Caco-2 (cell line): ENCODE measurements at regions not wholly inside any gene's neighbourhood (a gene's known extent, or its start where the extent isn't known, plus 50 kb on each side); places are given as distances from the start of the nearest gene placed in this dataset.
A peak's percentile ranks its signal among the peaks of the same experiment; 100 is the strongest.

Experiments
- BruUV-seq: library from RNA; stranded (reverse); fragments of 400-500 nt; replicated peaks from 2 replicates; lab custom pipeline; 2021; lab: Mats Ljungman, UMichigan
- CTCF ChIA-PET: fragments of 300-600 bp; sonication (Branson Sonifier 250); formaldehyde crosslinking; loops from one replicate; lab custom pipeline; 2022; ENCODE audit warnings: antibody characterized with exemption; lab: Charles Lee
- POLR2A ChIA-PET: fragments of 300-600 bp; sonication (Branson Sonifier 250); formaldehyde crosslinking; loops from one replicate; lab custom pipeline; 2022; ENCODE audit warnings: antibody characterized with exemption; lab: Charles Lee
- DNase-seq, 2 experiments: peaks; one replicate each; pipeline versions ENCODE4 v3.0.0 to v3.0.0-alpha.2; 2020 to 2022
- H3K27me3 ChIP-seq: replicated peaks from 2 replicates; pipeline ENCODE4 v1.6.0; 2011; ENCODE audit warnings: low read length; ENCODE audit not compliant: control insufficient read depth, insufficient read depth
- H3K36me3 ChIP-seq: 2 replicates; pipeline ENCODE4 v1.5.1; 2011; ENCODE audit warnings: low read length; ENCODE audit not compliant: control insufficient read depth, insufficient read depth
- H3K4me1 ChIP-seq: fragments of 250-450 bp; sonication (Bioruptor Pico); 2 replicates; pipeline ENCODE4 v1.5.1; 2020; ENCODE audit warnings: mild to moderate bottlenecking
- H3K4me3 ChIP-seq: 2 replicates; pipeline ENCODE4 v1.5.1; 2011; ENCODE audit warnings: low read depth, mild to moderate bottlenecking, control low read depth, low read length
- H3K9me3 ChIP-seq: fragments of 250-450 bp; sonication (Bioruptor Pico); 2 replicates; pipeline ENCODE4 v1.5.1; 2020; ENCODE audit warnings: mild to moderate bottlenecking, moderate library complexity
- H3K27ac Mint-ChIP-seq: one replicate; pipeline ENCODE4 v1.8.0; 2022; ENCODE audit warnings: mixed read lengths; ENCODE audit not compliant: unreplicated experiment
- H3K27me3 Mint-ChIP-seq: one replicate; pipeline ENCODE4 v1.8.0; 2022; ENCODE audit warnings: mixed read lengths; ENCODE audit not compliant: insufficient read depth, unreplicated experiment
- H3K36me3 Mint-ChIP-seq: one replicate; pipeline ENCODE4 v1.8.0; 2022; ENCODE audit warnings: mild to moderate bottlenecking, mixed read lengths; ENCODE audit not compliant: insufficient read depth, unreplicated experiment
- H3K4me1 Mint-ChIP-seq: one replicate; pipeline ENCODE4 v1.8.0; 2022; ENCODE audit warnings: low read depth, mixed read lengths; ENCODE audit not compliant: unreplicated experiment
- H3K4me3 Mint-ChIP-seq: one replicate; pipeline ENCODE4 v1.8.0; 2022; ENCODE audit warnings: mild to moderate bottlenecking, moderate library complexity, mixed read lengths; ENCODE audit not compliant: unreplicated experiment
- H3K9me3 Mint-ChIP-seq: one replicate; pipeline ENCODE4 v1.8.0; 2022; ENCODE audit warnings: mixed read lengths; ENCODE audit not compliant: unreplicated experiment
- intact Hi-C: fragments of 100-400 bp; cut with micrococcal nuclease; formaldehyde crosslinking; loops from one replicate; pipeline ENCODE4 v1.10.0; 2022; ENCODE audit not compliant: unreplicated experiment
- TF ChIP-seq, protein P1 (sequence below), 2 experiments: fragments of 200-600 bp in 1 of 2; IDR thresholded peaks; 1 replicate in 1 of 2; 2 replicates in 1 of 2; pipeline versions ENCODE4 v1.5.1 to v1.8.0; 2011 to 2022; ENCODE audit warnings: antibody characterized with exemption in 1 of 2, control low read depth in 1 of 2, inconsistent platforms in 1 of 2, low read depth in 1 of 2, low read length in 1 of 2, mild to moderate bottlenecking in 1 of 2, moderate library complexity in 1 of 2; ENCODE audit not compliant: insufficient read depth in 1 of 2, severe bottlenecking in 1 of 2, unreplicated experiment in 1 of 2

DNA sequence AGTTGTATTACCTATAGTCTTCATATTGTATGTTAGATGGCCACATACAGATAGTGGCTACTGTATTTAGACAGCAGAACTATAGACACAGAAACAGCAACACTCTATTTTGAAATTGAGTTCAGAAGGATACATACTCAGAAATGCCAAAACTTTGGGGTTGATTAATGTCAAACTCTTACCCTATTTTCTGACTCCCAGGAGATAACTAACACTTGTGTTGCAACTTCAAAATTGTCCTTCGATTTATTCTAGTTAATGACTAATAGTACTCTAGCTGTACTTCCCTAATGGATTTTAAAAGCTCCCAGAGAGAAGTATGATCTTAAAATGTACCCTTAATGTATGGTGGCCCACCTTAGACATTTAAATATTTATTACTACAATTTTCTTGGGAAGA, 229.9 kb upstream of the UGT8 start:
- Mint-ChIP-seq H3K27me3 (no peaks in the 10 kb centered on the region), H3K4me3 (no peak overlapping the region), H3K36me3 (no peaks in the 10 kb centered on the region), H3K4me1 (no peaks in the 10 kb centered on the region), H3K9me3 (no peaks in the 10 kb centered on the region), H3K27ac (no peak overlapping the region)
- ChIA-PET POLR2A (no interaction called here), CTCF (no interaction called here)
- TF ChIP-seq, protein P1, sequence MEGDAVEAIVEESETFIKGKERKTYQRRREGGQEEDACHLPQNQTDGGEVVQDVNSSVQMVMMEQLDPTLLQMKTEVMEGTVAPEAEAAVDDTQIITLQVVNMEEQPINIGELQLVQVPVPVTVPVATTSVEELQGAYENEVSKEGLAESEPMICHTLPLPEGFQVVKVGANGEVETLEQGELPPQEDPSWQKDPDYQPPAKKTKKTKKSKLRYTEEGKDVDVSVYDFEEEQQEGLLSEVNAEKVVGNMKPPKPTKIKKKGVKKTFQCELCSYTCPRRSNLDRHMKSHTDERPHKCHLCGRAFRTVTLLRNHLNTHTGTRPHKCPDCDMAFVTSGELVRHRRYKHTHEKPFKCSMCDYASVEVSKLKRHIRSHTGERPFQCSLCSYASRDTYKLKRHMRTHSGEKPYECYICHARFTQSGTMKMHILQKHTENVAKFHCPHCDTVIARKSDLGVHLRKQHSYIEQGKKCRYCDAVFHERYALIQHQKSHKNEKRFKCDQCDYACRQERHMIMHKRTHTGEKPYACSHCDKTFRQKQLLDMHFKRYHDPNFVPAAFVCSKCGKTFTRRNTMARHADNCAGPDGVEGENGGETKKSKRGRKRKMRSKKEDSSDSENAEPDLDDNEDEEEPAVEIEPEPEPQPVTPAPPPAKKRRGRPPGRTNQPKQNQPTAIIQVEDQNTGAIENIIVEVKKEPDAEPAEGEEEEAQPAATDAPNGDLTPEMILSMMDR (IDR thresholded peaks at IDR 0.05; ENCODE audit: insufficient read depth in 1 of 2, low read depth in 1 of 2, low read length in 1 of 2, severe bottlenecking in 1 of 2, unreplicated experiment in 1 of 2): no peak
- no peak overlapping the region for H3K4me3 ChIP-seq
- DNase-seq: no peak
- H3K27me3 ChIP-seq: no peaks in the 10 kb centered on the region
- intact Hi-C loops: no loop called here
- H3K4me1 ChIP-seq: peaks cover 4% of the 10 kb centered on the region; the same call in 1 of the 2 replicates
- BruUV-seq: no TSS peak
- no peaks in the 10 kb centered on the region for H3K9me3 ChIP-seq
- H3K36me3 ChIP-seq: no peaks in the 10 kb centered on the region

DNA sequence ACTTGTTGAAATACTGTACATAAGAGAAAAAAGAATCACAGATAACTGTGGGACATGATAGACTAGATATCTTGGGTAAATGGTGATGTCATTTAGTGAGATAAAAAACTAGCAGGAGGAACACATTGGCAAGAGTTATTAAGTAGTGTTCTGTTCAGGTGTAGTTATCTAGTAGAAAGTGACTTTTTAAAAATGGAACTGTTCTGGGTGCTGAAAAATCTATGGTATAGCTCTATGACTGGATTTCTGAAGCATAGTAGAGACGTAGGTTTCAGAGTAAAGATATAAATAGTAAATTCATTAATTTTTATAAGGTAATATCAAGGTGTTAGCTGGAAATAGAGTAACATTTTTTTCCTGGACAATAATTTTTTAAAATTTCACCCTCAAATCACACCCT, 225.1 kb upstream of the UGT8 start:
- H3K36me3 ChIP-seq: no peaks in the 10 kb centered on the region
- no peaks in the 10 kb centered on the region for H3K9me3 ChIP-seq
- Mint-ChIP-seq H3K27me3 (no peaks in the 10 kb centered on the region), H3K9me3 (no peaks in the 10 kb centered on the region), H3K4me1 (no peaks in the 10 kb centered on the region), H3K36me3 (no peaks in the 10 kb centered on the region), H3K27ac (no peak overlapping the region), H3K4me3 (no peak overlapping the region)
- H3K27me3 ChIP-seq: no peaks in the 10 kb centered on the region
- POLR2A ChIA-PET: no interaction called here
- TF ChIP-seq, protein P1 (IDR thresholded peaks at IDR 0.05; ENCODE audit: insufficient read depth in 1 of 2, low read depth in 1 of 2, low read length in 1 of 2, severe bottlenecking in 1 of 2, unreplicated experiment in 1 of 2): no peak
- no TSS peak for BruUV-seq
- H3K4me3 ChIP-seq: no peak overlapping the region
- no peak for DNase-seq
- CTCF ChIA-PET: no interaction called here
- intact Hi-C loops: no loop called here
- H3K4me1 ChIP-seq: no peaks in the 10 kb centered on the region

DNA sequence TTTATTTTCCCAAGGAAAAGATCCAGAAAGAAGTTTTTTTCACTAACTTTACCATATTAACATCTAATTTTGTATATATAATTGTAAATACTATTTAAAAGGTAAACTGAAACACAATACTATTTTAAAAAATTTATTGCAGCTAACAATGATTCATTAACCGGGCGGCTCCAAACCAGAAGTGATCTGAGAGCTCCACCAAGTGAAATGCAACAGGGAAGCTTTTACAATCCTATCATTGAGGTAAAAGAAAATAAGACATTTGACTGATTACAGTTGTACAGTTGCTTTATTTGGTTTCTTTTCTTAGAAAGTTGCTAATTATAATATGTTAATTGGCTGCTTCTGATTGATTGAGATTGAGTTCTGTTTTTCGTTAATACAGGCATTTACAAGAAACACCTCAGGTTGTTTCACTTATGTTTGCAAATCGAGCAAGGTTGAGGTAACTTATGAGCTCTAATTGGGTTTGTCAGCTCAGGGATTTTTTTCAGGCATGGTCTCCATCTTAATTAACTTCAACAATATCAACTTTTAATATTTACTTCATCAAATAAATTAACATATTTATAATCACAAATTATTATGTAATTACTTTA, 220.2 kb upstream of the UGT8 start:
- POLR2A ChIA-PET: no interaction called here
- Histone ChIP-seq H3K36me3 (no peaks in the 10 kb centered on the region), H3K4me1 (no peaks in the 10 kb centered on the region), H3K27me3 (no peaks in the 10 kb centered on the region), H3K4me3 (no peak overlapping the region), H3K9me3 (no peaks in the 10 kb centered on the region)
- H3K4me1 Mint-ChIP-seq: no peaks in the 10 kb centered on the region
- intact Hi-C loops: loop anchor here (1.0 to 2.0 kb wide), 5 partner anchors 170 to 984 kb away; no protein-coding TSS in a partner anchor
- no peak overlapping the region for H3K27ac Mint-ChIP-seq
- H3K9me3 Mint-ChIP-seq: no peaks in the 10 kb centered on the region
- no TSS peak for BruUV-seq
- peak in 1 of 2 experiments; percentile 27 for DNase-seq
- H3K27me3 Mint-ChIP-seq: no peaks in the 10 kb centered on the region
- TF ChIP-seq, protein P1 (IDR thresholded peaks at IDR 0.05; ENCODE audit: insufficient read depth in 1 of 2, low read depth in 1 of 2, low read length in 1 of 2, severe bottlenecking in 1 of 2, unreplicated experiment in 1 of 2): peak in 1 of 2 experiments; percentile 48
- CTCF ChIA-PET: interaction anchor here (0.8 to 1.3 kb wide), 4 partner anchors 247 to 500 kb away, joined by 3 to 6 read pairs (median 4); no protein-coding TSS in a partner anchor
- no peak overlapping the region for H3K4me3 Mint-ChIP-seq
- H3K36me3 Mint-ChIP-seq: no peaks in the 10 kb centered on the region
